ENCODE measurements at regions not wholly inside any gene's neighbourhood (a gene's known extent, or its start where the extent isn't known, plus 50 kb on each side); places are given as distances from the start of the nearest gene placed in this dataset.

- TF ChIP-seq, protein P1, sequence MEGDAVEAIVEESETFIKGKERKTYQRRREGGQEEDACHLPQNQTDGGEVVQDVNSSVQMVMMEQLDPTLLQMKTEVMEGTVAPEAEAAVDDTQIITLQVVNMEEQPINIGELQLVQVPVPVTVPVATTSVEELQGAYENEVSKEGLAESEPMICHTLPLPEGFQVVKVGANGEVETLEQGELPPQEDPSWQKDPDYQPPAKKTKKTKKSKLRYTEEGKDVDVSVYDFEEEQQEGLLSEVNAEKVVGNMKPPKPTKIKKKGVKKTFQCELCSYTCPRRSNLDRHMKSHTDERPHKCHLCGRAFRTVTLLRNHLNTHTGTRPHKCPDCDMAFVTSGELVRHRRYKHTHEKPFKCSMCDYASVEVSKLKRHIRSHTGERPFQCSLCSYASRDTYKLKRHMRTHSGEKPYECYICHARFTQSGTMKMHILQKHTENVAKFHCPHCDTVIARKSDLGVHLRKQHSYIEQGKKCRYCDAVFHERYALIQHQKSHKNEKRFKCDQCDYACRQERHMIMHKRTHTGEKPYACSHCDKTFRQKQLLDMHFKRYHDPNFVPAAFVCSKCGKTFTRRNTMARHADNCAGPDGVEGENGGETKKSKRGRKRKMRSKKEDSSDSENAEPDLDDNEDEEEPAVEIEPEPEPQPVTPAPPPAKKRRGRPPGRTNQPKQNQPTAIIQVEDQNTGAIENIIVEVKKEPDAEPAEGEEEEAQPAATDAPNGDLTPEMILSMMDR (IDR thresholded peaks at IDR 0.05; ENCODE audit: insufficient read depth, low read length, poor library complexity, severe bottlenecking): no peak
- TF ChIP-seq EZH2phosphoT487 (conservative IDR thresholded peaks at IDR 0.05; ENCODE audit: low read length): no peak
Measured at GRCh38 chr3:124588794-124589193, 141.5 kb upstream of the UMPS start.

Measured in SU-DHL-6 (cell line).